CD14-positive monocyte (primary cell): ENCODE measurements at regions not wholly inside any gene's neighbourhood (a gene's known extent, or its start where the extent isn't known, plus 50 kb on each side); places are given as distances from the start of the nearest gene placed in this dataset.

Experiments
- DNase-seq, 3 donors: peaks; one replicate each; pipeline ENCODE4 v3.0.0-alpha.2; 2011 to 2022
- H2AFZ ChIP-seq: 2 replicates; pipeline ENCODE4 v1.6.0; 2012; ENCODE audit warnings: mild to moderate bottlenecking, low read depth, low read length, inconsistent platforms; ENCODE audit not compliant: insufficient read depth, poor library complexity, severe bottlenecking
- H3K27ac ChIP-seq, 2 donors: 1 replicate in 1 of 2; 2 replicates in 1 of 2; pipeline ENCODE4 v1.5.1; 2012 to 2013; ENCODE audit warnings: low read length in 2 of 2, control low read depth in 1 of 2, inconsistent platforms in 1 of 2, low read depth in 1 of 2, mild to moderate bottlenecking in 1 of 2
- H3K27me3 ChIP-seq, 2 donors: one replicate each; pipeline versions ENCODE4 v1.6.0 to v1.6.1; 2011 to 2013; ENCODE audit warnings: low read length in 2 of 2; ENCODE audit not compliant: control insufficient read depth in 2 of 2, insufficient read depth in 2 of 2
- H3K36me3 ChIP-seq, 2 donors: replicated peaks in 1 of 2; 1 replicate in 1 of 2; 2 replicates in 1 of 2; pipeline versions ENCODE4 v1.5.1 to v1.6.1; 2012 to 2013; ENCODE audit warnings: low read length in 2 of 2, control low read depth in 1 of 2, inconsistent platforms in 1 of 2, mild to moderate bottlenecking in 1 of 2; ENCODE audit not compliant: insufficient read depth in 2 of 2, control insufficient read depth in 1 of 2
- H3K4me1 ChIP-seq, 2 donors: 1 replicate in 1 of 2; 2 replicates in 1 of 2; pipeline versions ENCODE4 v1.5.1 to v1.6.1; 2012 to 2013; ENCODE audit warnings: low read length in 2 of 2, control low read depth in 1 of 2, inconsistent platforms in 1 of 2, mild to moderate bottlenecking in 1 of 2, moderate library complexity in 1 of 2; ENCODE audit not compliant: insufficient read depth in 2 of 2, control insufficient read depth in 1 of 2
- H3K4me2 ChIP-seq: replicated peaks from 2 replicates; pipeline ENCODE3; 2012; ENCODE audit warnings: low read length, moderate library complexity, mild to moderate bottlenecking; ENCODE audit not compliant: poor library complexity, severe bottlenecking; ENCODE audit errors: extremely low read depth
- H3K4me3 ChIP-seq, 3 experiments: fragments of 200-600 bp in 1 of 3; sonication (generic) in 1 of 3; replicated peaks in 1 of 3; 1 replicate in 2 of 3; 2 replicates in 1 of 3; pipeline ENCODE4 v1.5.1; 2011 to 2013; ENCODE audit warnings: low read length in 3 of 3, mild to moderate bottlenecking in 3 of 3, control low read depth in 2 of 3, low read depth in 2 of 3, inconsistent platforms in 1 of 3, moderate library complexity in 1 of 3
- H3K79me2 ChIP-seq: 2 replicates; pipeline ENCODE4 v1.6.0; 2012; ENCODE audit warnings: mild to moderate bottlenecking, control low read depth, inconsistent platforms, low read length, moderate library complexity; ENCODE audit not compliant: insufficient read depth
- H3K9ac ChIP-seq: 2 replicates; pipeline ENCODE4 v1.6.0; 2017; ENCODE audit warnings: low read length, mild to moderate bottlenecking; ENCODE audit not compliant: insufficient read depth, poor library complexity, severe bottlenecking
- H3K9me3 ChIP-seq, 2 donors: replicated peaks in 1 of 2; 1 replicate in 1 of 2; 2 replicates in 1 of 2; pipeline versions ENCODE4 v1.5.1 to v1.6.1; 2012 to 2013; ENCODE audit warnings: low read length in 2 of 2, control low read depth in 1 of 2; ENCODE audit not compliant: control insufficient read depth in 1 of 2, insufficient read depth in 1 of 2
- H4K20me1 ChIP-seq: 2 replicates; pipeline ENCODE4 v1.6.0; 2012; ENCODE audit warnings: mild to moderate bottlenecking, low read length, control low read depth, moderate library complexity; ENCODE audit not compliant: insufficient read depth
- H3K27ac Mint-ChIP-seq, 7 donors: one replicate each; pipeline ENCODE4 v1.8.0; 2020; ENCODE audit warnings: mild to moderate bottlenecking in 7 of 7, mixed read lengths in 7 of 7, moderate library complexity in 6 of 7, inconsistent platforms in 2 of 7
- H3K27me3 Mint-ChIP-seq, 3 donors: one replicate each; pipeline ENCODE4 v1.8.0; 2021 to 2022; ENCODE audit warnings: low read depth in 3 of 3, mild to moderate bottlenecking in 3 of 3, mixed read lengths in 3 of 3, moderate library complexity in 3 of 3, inconsistent platforms in 1 of 3
- H3K36me3 Mint-ChIP-seq, 2 donors: one replicate each; pipeline ENCODE4 v1.8.0; 2020; ENCODE audit warnings: mixed read lengths in 2 of 2, inconsistent platforms in 1 of 2, mild to moderate bottlenecking in 1 of 2
- H3K4me1 Mint-ChIP-seq: one replicate; pipeline ENCODE4 v1.8.0; 2020; ENCODE audit warnings: mild to moderate bottlenecking, mixed read lengths
- H3K4me3 Mint-ChIP-seq, 2 donors: one replicate each; pipeline ENCODE4 v1.8.0; 2020; ENCODE audit warnings: mild to moderate bottlenecking in 2 of 2, mixed read lengths in 2 of 2, moderate library complexity in 1 of 2
- H3K9me3 Mint-ChIP-seq, 7 donors: one replicate each; pipeline ENCODE4 v1.8.0; 2020 to 2022; ENCODE audit warnings: mixed read lengths in 7 of 7, mild to moderate bottlenecking in 6 of 7, moderate library complexity in 6 of 7, inconsistent platforms in 2 of 7
- WGBS: methylation state at CpG from one replicate; pipeline ENCODE4 v1.1.5; 2013; ENCODE audit warnings: missing lambda C conversion rate; ENCODE audit not compliant: insufficient coverage; 5-methylcytosine and 5-hydroxymethylcytosine counted together
- intact Hi-C, 2 donors: fragments of 100-400 bp; cut with micrococcal nuclease; formaldehyde crosslinking; loops; one replicate each; pipeline versions ENCODE4 v1.15.0 to v1.15.1; 2023
- TF ChIP-seq, protein P1 (sequence below): fragments of 200-600 bp; IDR thresholded peaks from one replicate; pipeline ENCODE4 v1.8.0; 2022; ENCODE audit warnings: antibody characterized with exemption, mild to moderate bottlenecking

DNA sequence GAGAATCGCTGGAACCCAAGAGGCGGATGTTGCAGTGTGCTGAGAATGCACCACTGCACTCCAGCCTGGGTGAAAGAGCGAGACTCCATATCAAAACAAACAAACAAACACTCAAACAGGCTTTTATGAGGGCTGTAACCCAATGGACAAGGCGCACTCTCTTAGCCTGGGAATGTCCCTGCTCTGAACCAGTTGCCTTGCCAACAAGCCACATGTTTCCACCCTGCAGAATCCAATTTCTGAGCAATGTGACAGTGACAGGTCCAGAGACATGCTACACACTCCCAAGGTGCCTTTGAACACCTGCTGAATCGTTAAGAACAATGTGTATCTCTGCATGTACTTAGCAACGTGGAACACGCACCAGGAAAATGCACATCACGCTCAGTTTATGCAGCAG lies 186.8 kb upstream of the AUTS2 start:
- Histone ChIP-seq H3K9ac (no peak overlapping the region), H3K4me2 (no peak overlapping the region), H3K27ac (no peak overlapping the region), H3K9me3 (no peaks in the 10 kb centered on the region), H4K20me1 (no peaks in the 10 kb centered on the region), H3K4me1 (no peaks in the 10 kb centered on the region), H3K36me3 (no peaks in the 10 kb centered on the region), H3K79me2 (no peaks in the 10 kb centered on the region), H3K4me3 (no peak overlapping the region), H2AFZ (no peak overlapping the region), H3K27me3 (no peaks in the 10 kb centered on the region)
- H3K27ac Mint-ChIP-seq = no peak overlapping the region
- intact Hi-C loops = no loop called here
- H3K4me1 Mint-ChIP-seq = peaks cover 4% of the 10 kb centered on the region
- H3K27me3 Mint-ChIP-seq = peaks cover 3 to 6% (median 4%) of the 10 kb centered on the region in 3 donors
- no peaks in the 10 kb centered on the region for H3K36me3 Mint-ChIP-seq
- H3K9me3 Mint-ChIP-seq = peaks cover 0 to 7% (median 4%) of the 10 kb centered on the region in 7 donors
- no peak overlapping the region for H3K4me3 Mint-ChIP-seq
- no peak for DNase-seq
- TF ChIP-seq, protein P1, sequence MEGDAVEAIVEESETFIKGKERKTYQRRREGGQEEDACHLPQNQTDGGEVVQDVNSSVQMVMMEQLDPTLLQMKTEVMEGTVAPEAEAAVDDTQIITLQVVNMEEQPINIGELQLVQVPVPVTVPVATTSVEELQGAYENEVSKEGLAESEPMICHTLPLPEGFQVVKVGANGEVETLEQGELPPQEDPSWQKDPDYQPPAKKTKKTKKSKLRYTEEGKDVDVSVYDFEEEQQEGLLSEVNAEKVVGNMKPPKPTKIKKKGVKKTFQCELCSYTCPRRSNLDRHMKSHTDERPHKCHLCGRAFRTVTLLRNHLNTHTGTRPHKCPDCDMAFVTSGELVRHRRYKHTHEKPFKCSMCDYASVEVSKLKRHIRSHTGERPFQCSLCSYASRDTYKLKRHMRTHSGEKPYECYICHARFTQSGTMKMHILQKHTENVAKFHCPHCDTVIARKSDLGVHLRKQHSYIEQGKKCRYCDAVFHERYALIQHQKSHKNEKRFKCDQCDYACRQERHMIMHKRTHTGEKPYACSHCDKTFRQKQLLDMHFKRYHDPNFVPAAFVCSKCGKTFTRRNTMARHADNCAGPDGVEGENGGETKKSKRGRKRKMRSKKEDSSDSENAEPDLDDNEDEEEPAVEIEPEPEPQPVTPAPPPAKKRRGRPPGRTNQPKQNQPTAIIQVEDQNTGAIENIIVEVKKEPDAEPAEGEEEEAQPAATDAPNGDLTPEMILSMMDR = no peak
- 93% methylated on average over 6 of the region's 8 CpGs for WGBS

GRCh38 chr7:69412331-69413146 lies 185.7 kb upstream of the AUTS2 start:
- peak; percentile 11 to 54 (median 49) for DNase-seq
- H3K27me3 ChIP-seq = no peaks in the 10 kb centered on the region
- Mint-ChIP-seq H3K4me1 (peaks cover 4% of the 10 kb centered on the region), H3K9me3 (peaks cover under 1 to 13% (median 7%) of the 10 kb centered on the region in 7 donors), H3K36me3 (no peaks in the 10 kb centered on the region), H3K4me3 (no peak overlapping the region), H3K27me3 (peaks cover 3 to 6% (median 4%) of the 10 kb centered on the region in 3 donors), H3K27ac (no peak overlapping the region)
- no peak overlapping the region for H3K27ac ChIP-seq
- H2AFZ ChIP-seq = no peak overlapping the region
- H3K9me3 ChIP-seq = peaks cover 2 to 3% of the 10 kb centered on the region in 2 donors
- H4K20me1 ChIP-seq = no peaks in the 10 kb centered on the region
- TF ChIP-seq, protein P1 = no peak
- H3K4me3 ChIP-seq = no peak overlapping the region
- H3K4me2 ChIP-seq = no peak overlapping the region
- intact Hi-C loops = no loop called here
- WGBS = 14% methylated on average over 2 of the region's 9 CpGs
- no peaks in the 10 kb centered on the region for H3K79me2 ChIP-seq
- no peaks in the 10 kb centered on the region for H3K36me3 ChIP-seq
- H3K9ac ChIP-seq = no peak overlapping the region
- no peaks in the 10 kb centered on the region for H3K4me1 ChIP-seq
